GM19463 (cell line): ENCODE measurements at regions not wholly inside any gene's neighbourhood (a gene's known extent, or its start where the extent isn't known, plus 50 kb on each side); places are given as distances from the start of the nearest gene placed in this dataset.
"Not testable (repeated sequence)": the region's sequence is repeated elsewhere in the genome, so short reads cannot be mapped to it uniquely, and the experiment has no call there.

ENCODE experiments used
- ATAC-seq: cut with Tn5 transposase; IDR thresholded peaks from one replicate; pipeline ENCODE4 v1.9.1; 2021; ENCODE audit warnings: mild to moderate bottlenecking, moderate library complexity; ENCODE audit not compliant: unreplicated experiment

- no peak for ATAC-seq
These were observed 177.5 kb upstream of the GRIA4 start for GRCh38 chr11:105432241-105432995.

GRCh38 chr11:105429096-105429910 lies 180.6 kb upstream of the GRIA4 start:
- no peak for ATAC-seq

DNA sequence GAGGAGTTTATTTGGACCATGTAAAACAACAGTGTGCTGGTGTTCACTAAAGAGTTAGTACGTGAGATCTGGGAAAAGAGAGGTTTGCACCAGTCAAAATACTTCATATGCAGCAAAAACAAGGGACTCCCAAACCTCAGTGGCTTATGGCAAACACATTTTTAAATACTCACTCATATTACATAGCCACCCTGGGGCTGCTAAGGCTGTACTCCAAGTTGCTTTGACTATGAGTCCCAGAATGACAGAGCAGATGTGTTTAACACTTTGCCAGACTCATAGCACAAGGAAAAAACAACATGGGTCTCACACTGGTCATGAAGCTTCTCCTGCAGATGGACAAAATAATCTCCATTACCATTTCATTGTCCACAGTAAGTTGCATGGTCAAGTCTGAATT lies 202.8 kb upstream of the GRIA4 start:
- ATAC-seq = no peak

DNA sequence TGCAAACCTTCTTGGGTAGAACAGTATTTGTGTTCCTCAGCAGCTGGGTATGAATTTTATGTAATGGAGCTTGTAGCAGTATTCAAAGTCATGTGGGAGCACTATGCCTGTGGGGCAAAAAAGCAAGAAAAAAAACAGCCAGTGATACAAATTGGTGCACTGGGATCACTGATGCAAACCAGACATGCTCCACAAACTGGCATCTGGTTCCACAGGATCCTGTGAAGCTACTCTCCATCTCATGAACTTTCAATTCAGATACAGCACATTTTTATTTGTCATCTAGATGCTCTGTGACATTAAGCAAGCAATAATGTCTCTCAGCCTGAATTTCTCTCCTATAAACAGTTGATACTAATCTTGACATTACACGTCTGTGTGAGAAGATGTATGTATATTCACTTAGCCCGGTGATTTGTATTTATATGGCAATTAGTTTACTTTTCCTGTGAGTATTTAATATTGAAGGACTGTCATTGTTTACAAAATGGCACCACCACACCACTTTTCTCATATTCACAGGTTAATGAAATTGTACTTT lies 208.5 kb upstream of the GRIA4 start:
- ATAC-seq = no peak

GRCh38 chr11:105399511-105399910 lies 210.4 kb upstream of the GRIA4 start:
- ATAC-seq = no peak

DNA sequence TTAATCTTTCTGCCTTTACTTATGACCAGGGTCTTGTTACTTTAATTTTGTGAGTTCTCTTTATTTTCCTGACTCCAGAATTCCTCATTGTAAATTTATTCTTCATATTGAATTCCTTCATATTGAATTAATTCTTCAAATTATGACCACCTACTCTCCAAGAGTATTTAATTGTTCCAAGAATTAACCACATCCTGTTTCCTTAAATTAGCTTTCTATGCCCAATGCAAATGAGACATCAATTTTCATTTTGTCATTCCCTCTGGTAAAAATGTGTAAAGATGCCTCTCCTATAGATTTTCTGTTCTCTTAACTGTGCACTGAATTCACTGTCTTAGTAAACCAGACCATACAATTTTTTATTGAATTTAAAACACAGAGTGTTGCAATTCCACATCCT lies 211.2 kb upstream of the GRIA4 start:
- no peak for ATAC-seq

- no peak for ATAC-seq
These were observed 216.5 kb upstream of the GRIA4 start for GRCh38 chr11:105393326-105393725.

GRCh38 chr11:105392556-105392955 lies 217.3 kb upstream of the GRIA4 start:
- no peak for ATAC-seq

DNA sequence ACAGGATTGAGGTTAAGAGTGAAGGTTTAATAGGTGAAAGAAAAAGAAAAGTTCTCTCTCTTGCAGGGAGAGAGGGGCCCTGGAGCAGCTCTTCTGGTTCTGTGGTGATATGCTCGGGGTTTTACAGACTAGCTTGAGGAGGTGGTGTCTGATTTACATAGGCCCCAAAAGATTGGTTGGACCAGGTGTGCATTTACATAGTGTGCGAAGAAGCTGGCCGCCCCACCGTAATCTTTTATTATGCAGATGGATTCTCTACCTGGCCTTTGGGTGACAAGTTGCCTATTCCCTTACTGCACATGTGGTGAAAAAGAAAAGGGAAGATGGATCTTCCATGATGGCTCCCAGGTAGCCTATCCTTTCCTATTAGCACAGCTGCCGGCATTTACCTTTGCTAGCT lies 219.9 kb upstream of the GRIA4 start:
- ATAC-seq = no peak

- ATAC-seq = no peak
These were observed 221.9 kb upstream of the GRIA4 start for GRCh38 chr11:105388006-105388405.

DNA sequence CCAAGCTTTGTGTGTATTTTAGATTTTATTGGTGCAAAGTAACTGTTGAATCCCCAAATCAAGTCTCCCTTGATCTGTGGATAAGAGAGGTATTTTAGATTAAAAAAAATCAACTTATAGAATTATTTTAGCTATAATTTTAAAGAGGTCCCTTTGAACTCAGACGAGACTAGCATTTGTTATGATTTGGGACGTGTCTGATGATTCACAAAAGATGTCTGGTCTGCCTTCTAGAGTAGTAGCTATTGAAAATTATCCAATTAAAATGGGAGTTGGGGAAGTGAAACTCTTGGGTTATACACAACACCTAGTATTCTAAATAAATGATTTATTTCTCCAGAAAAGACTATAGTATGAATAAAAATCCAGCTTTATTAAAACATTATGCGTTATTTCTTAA lies 227.9 kb upstream of the GRIA4 start:
- ATAC-seq = no peak

- ATAC-seq = no peak
These were observed 232.0 kb upstream of the GRIA4 start for GRCh38 chr11:105377870-105378269.

GRCh38 chr11:105372206-105372605 lies 232.6 kb upstream of the CARD18 start:
- ATAC-seq = no peak

- no peak for ATAC-seq
These were observed 231.7 kb upstream of the CARD18 start for GRCh38 chr11:105371311-105371710.

DNA sequence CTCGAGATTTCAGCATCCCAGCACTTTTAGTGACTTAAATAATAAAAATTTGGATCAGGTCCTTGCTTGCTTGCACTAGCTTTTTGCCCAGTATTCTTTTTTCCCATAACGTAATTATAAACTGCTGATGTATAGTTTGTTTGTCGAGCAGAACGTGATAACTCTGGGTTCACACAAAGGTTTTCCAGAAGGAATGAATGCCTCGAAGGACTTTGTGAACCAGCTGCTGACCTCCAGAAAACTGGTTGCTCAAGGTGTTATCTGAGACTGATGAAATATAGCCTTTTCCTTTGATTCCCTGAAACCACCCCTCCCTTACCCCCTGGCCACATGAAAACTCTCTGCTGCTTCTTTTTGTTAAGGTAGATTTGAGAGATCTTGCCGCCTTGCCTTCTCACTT lies 229.1 kb upstream of the CARD18 start:
- ATAC-seq = no peak

- no peak for ATAC-seq
These were observed 227.6 kb upstream of the CARD18 start for GRCh38 chr11:105367129-105367528.

GRCh38 chr11:105361651-105362050 lies 222.1 kb upstream of the CARD18 start:
- no peak for ATAC-seq

- no peak for ATAC-seq
These were observed 218.2 kb upstream of the CARD18 start for GRCh38 chr11:105357764-105358163.

DNA sequence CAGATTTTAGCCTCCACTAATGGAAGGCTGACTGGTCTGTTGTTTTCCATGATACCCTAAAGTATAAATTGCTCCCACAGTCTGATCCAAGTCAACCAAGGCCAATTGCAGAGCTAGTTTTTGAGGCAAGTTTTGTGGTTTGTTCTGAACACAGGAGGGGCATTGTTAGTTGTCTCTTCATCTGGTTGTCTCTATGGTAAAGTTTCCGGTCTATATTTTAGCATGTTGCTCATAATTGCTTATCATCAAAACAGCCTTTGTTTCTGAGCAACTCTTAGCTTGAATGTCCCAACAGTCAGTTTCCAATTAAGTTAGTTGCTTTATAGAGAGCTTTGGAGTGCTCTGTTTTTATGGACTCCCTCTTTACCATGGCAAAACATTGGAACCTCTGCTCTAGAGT lies 217.6 kb upstream of the CARD18 start:
- ATAC-seq = no peak

DNA sequence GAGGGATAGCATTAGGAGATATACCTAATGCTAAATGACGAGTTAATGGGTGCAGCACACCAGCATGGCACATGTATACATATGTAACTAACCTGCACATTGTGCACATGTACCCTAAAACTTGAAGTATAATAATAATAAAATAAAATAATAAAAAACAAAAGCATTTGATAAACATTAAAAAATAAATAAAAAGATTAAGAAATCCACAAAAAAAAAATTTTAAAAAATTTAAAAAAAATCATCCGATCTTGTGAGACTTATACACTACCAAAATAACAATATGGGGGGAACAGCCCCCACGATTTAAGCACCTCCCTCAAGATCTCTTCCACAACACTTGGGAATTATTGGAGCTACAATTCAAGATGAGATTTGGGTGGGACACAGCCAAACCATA lies 210.3 kb upstream of the CARD18 start:
- not testable (repeated sequence) for ATAC-seq

- no peak for ATAC-seq
These were observed 205.4 kb upstream of the CARD18 start for GRCh38 chr11:105344938-105345337.
